ENCODE measurements at regions not wholly inside any gene's neighbourhood (a gene's known extent, or its start where the extent isn't known, plus 50 kb on each side); places are given as distances from the start of the nearest gene placed in this dataset.

DNA sequence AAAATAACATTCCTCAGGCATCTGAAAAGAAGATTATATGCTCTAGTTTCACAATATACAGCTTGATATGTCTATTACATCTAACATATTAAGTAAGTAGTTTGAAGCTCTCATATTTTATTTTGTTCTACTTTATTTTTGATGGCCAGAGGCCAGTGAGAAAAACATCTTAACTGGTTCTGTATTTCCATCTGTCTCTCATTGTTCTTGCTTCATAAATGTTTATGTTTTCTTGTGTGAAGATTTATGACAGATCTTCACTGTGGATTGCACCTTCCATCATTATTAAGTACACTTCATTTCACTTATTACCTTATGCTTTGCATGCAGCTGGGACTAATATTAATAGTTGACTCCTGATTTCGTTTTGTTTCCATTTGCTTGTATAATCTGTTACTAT is 511.2 kb downstream of the TSN start:
- no peaks in the 10 kb centered on the region for H3K36me3 ChIP-seq (ENCODE audit: control insufficient read depth, insufficient read depth, low read length)
- H3K27ac ChIP-seq (ENCODE audit: insufficient read depth, low read depth, low read length, poor library complexity, severe bottlenecking): no peak overlapping the region
- H3K27me3 ChIP-seq (ENCODE audit: control insufficient read depth, insufficient read depth, low read length, poor library complexity, severe bottlenecking): no peaks in the 10 kb centered on the region
- H3K4me1 ChIP-seq (ENCODE audit: control insufficient read depth, insufficient read depth, low read length): no peaks in the 10 kb centered on the region
- H3K4me3 ChIP-seq (ENCODE audit: insufficient read depth, low read depth, low read length): no peak overlapping the region
- WGBS, 2 experiments: 83% methylated on average over 1 of the region's 1 CpG; no CpG with 5 or more reads in 1 of the 2 experiments
- no peaks in the 10 kb centered on the region for H3K9me3 ChIP-seq (ENCODE audit: control insufficient read depth, low read length)

DNA sequence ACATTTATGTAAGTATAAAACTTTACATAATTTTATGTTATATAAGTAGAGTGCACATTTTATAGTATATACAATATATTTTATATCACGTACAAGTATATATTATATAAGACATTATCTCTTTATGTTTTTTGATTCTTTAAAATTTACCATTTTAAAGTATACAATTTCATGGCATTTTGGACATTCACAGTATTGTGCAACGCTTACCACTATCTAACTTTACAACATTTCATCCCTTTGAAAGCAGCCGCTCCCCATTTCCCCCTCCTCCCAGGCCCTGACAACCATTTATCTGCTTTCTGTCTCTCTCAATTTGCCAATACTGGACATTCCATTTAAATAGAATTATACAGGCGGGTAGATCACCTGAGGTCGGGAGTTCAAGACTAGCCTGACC is 512.5 kb downstream of the TSN start:
- 91 to 94% methylated on average over 4 of the region's 5 CpGs for WGBS, 2 experiments
- H3K4me3 ChIP-seq (ENCODE audit: insufficient read depth, low read depth, low read length): no peak overlapping the region
- no peaks in the 10 kb centered on the region for H3K9me3 ChIP-seq (ENCODE audit: control insufficient read depth, low read length)
- no peaks in the 10 kb centered on the region for H3K36me3 ChIP-seq (ENCODE audit: control insufficient read depth, insufficient read depth, low read length)
- H3K27ac ChIP-seq (ENCODE audit: insufficient read depth, low read depth, low read length, poor library complexity, severe bottlenecking): no peak overlapping the region
- no peaks in the 10 kb centered on the region for H3K4me1 ChIP-seq (ENCODE audit: control insufficient read depth, insufficient read depth, low read length)
- no peaks in the 10 kb centered on the region for H3K27me3 ChIP-seq (ENCODE audit: control insufficient read depth, insufficient read depth, low read length, poor library complexity, severe bottlenecking)

DNA sequence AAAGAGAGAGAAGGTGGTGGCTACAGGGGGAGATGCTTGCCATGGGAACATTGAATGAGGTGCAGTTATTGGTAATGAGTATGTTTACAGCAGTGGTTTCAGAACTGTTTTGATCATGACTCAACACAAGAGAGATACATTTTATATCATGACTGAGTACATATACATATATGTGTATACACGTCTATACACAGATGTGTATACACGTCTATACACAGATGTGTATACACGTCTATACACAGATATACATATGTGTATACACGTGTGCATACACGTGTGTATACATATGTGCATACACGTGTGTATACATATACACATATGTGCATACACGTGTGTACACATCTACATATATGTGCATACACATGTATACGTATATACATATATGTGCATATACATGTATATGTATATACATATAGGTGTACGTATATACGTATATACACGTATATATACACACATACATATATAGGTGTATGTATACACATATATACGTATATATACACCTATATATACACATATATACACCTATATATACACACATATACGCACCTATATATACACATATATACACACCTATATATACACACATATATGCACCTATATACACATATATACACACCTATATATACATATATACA is 518.5 kb downstream of the TSN start:
- no peaks in the 10 kb centered on the region for H3K4me1 ChIP-seq (ENCODE audit: control insufficient read depth, insufficient read depth, low read length)
- no peaks in the 10 kb centered on the region for H3K27me3 ChIP-seq (ENCODE audit: control insufficient read depth, insufficient read depth, low read length, poor library complexity, severe bottlenecking)
- H3K9me3 ChIP-seq (ENCODE audit: control insufficient read depth, low read length): no peaks in the 10 kb centered on the region
- H3K27ac ChIP-seq (ENCODE audit: insufficient read depth, low read depth, low read length, poor library complexity, severe bottlenecking): no peak overlapping the region
- H3K36me3 ChIP-seq (ENCODE audit: control insufficient read depth, insufficient read depth, low read length): no peaks in the 10 kb centered on the region
- 96 to 98% methylated on average over 3 to 4 of the region's 13 CpGs for WGBS, 2 experiments
- no peak overlapping the region for H3K4me3 ChIP-seq (ENCODE audit: insufficient read depth, low read depth, low read length)

DNA sequence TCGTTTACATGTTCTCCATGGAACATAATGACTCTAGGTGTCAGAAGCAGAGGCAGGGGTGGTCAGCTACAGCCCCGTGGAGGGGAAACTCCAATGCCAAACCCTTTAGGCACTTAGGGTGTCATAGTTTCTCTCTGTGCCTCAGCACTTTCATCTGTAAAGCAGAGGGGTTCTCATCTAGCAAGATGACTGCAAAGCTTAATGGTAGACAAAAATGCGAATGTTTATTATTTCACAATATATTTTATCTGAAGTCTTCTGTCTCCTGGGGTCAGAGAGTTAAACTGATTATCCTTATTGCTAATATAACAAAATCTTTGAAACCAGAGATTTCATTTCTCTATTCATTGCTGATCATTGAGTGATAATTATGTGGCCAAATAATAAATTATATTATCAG is 522.5 kb downstream of the TSN start:
- WGBS, 2 experiments: 90 to 92% methylated on average over 2 to 3 of the region's 3 CpGs
- H3K9me3 ChIP-seq (ENCODE audit: control insufficient read depth, low read length): no peaks in the 10 kb centered on the region
- H3K4me1 ChIP-seq (ENCODE audit: control insufficient read depth, insufficient read depth, low read length): no peaks in the 10 kb centered on the region
- H3K36me3 ChIP-seq (ENCODE audit: control insufficient read depth, insufficient read depth, low read length): no peaks in the 10 kb centered on the region
- no peak overlapping the region for H3K27ac ChIP-seq (ENCODE audit: insufficient read depth, low read depth, low read length, poor library complexity, severe bottlenecking)
- H3K27me3 ChIP-seq (ENCODE audit: control insufficient read depth, insufficient read depth, low read length, poor library complexity, severe bottlenecking): no peaks in the 10 kb centered on the region
- no peak overlapping the region for H3K4me3 ChIP-seq (ENCODE audit: insufficient read depth, low read depth, low read length)

DNA sequence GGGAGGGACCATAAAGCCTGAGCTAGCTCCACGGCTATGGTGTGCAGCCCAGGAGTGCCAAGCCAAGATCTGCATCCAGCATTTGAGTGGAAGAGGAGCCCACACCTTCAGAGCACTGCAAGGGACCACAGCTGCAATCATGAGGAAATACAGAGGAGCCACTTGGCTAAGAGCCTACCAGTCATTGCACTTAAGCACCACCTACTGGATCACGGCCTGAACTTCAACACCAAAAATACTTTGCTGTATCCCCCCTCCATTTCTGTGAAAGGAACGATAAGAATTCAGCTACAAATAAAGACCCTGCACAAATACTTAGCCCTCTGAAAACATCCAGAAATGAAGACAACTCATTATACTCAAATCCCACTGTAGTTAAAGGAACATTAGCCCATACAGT is 545.3 kb downstream of the TSN start:
- H3K4me3 ChIP-seq (ENCODE audit: insufficient read depth, low read depth, low read length): no peak overlapping the region
- peaks cover 3% of the 10 kb centered on the region for H3K9me3 ChIP-seq (ENCODE audit: control insufficient read depth, low read length)
- 73 to 75% methylated on average over 3 of the region's 3 CpGs for WGBS, 2 experiments
- no peaks in the 10 kb centered on the region for H3K4me1 ChIP-seq (ENCODE audit: control insufficient read depth, insufficient read depth, low read length)
- H3K27ac ChIP-seq (ENCODE audit: insufficient read depth, low read depth, low read length, poor library complexity, severe bottlenecking): no peak overlapping the region
- peaks cover 3% of the 10 kb centered on the region for H3K36me3 ChIP-seq (ENCODE audit: control insufficient read depth, insufficient read depth, low read length)
- H3K27me3 ChIP-seq (ENCODE audit: control insufficient read depth, insufficient read depth, low read length, poor library complexity, severe bottlenecking): no peaks in the 10 kb centered on the region

DNA sequence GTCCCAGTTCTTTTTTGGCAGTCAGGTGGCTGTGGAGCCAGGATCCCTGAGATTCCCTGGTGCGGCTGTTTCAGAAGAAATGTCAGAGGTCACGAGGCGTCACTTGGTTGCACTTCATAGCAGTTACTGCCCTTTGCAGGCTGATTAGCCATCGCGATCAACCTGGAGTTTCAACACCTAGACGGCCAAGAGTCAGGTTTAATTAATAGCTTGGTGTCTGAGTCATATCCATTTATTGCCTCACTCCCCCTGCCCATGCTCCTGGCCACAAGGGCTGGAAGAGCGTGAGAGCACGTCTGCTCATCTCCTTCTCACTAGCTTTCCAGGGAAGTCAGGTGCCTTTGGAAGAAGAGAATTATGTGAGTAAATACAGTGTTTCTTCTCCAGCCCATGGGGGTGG is 552.3 kb downstream of the TSN start:
- Histone ChIP-seq H3K4me1 (ENCODE audit: control insufficient read depth, insufficient read depth, low read length) (no peaks in the 10 kb centered on the region), H3K36me3 (ENCODE audit: control insufficient read depth, insufficient read depth, low read length) (no peaks in the 10 kb centered on the region), H3K27ac (ENCODE audit: insufficient read depth, low read depth, low read length, poor library complexity, severe bottlenecking) (no peak overlapping the region), H3K4me3 (ENCODE audit: insufficient read depth, low read depth, low read length) (no peak overlapping the region), H3K9me3 (ENCODE audit: control insufficient read depth, low read length) (no peaks in the 10 kb centered on the region), H3K27me3 (ENCODE audit: control insufficient read depth, insufficient read depth, low read length, poor library complexity, severe bottlenecking) (no peaks in the 10 kb centered on the region)
- WGBS, 2 experiments: 85 to 86% methylated on average over 8 of the region's 8 CpGs

DNA sequence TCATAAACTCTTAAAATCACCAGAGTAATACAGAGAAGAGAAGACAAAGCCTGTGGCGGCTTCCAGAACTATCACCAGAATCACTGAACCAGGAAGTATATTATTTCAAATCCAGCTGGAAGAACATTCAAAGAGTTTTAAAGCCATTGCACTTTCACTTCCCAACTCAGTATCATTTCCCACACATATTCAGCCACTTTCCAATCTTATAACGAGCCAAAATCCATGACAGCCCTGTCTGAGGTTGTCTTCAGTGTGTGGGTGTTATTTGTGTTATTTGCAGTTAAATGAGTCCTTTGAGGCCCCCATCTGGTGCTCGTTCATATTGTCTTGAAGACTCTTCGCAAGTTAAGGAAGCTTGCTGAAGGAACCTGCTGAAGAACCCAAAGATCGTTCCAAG is 559.9 kb downstream of the TSN start:
- no peaks in the 10 kb centered on the region for H3K27me3 ChIP-seq (ENCODE audit: control insufficient read depth, insufficient read depth, low read length, poor library complexity, severe bottlenecking)
- H3K36me3 ChIP-seq (ENCODE audit: control insufficient read depth, insufficient read depth, low read length): no peaks in the 10 kb centered on the region
- H3K27ac ChIP-seq (ENCODE audit: insufficient read depth, low read depth, low read length, poor library complexity, severe bottlenecking): no peak overlapping the region
- no peaks in the 10 kb centered on the region for H3K9me3 ChIP-seq (ENCODE audit: control insufficient read depth, low read length)
- H3K4me3 ChIP-seq (ENCODE audit: insufficient read depth, low read depth, low read length): no peak overlapping the region
- H3K4me1 ChIP-seq (ENCODE audit: control insufficient read depth, insufficient read depth, low read length): no peaks in the 10 kb centered on the region
- 84 to 89% methylated on average over 5 of the region's 5 CpGs for WGBS, 2 experiments

DNA sequence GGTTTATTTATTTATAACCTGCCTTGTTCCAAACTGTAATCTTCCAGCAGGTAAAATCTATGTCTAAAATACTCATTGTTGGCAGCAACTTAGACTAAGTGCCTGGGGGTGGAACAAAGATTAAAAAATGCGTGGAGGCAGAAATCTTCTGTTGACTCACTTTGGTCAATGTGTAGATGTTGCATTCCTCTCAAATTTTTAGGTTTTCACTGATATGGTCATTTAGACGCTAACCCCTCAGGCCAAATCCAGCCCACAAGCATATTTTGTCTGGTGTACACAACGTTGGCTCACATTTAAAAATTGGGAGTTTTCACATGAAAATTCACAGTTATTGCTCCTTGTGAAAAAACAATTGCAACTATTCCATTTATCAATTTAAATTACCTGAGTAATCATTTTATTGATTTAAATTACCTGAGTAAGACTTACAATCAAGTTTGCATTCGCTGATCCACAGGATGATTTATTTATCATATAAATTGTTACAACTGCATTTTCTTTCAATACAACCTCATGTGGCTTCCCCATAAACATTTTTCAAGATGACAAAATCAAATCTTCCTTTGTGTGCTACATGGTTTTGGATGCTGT is 564.2 kb downstream of the TSN start:
- H3K27me3 ChIP-seq (ENCODE audit: control insufficient read depth, insufficient read depth, low read length, poor library complexity, severe bottlenecking): no peaks in the 10 kb centered on the region
- no peaks in the 10 kb centered on the region for H3K36me3 ChIP-seq (ENCODE audit: control insufficient read depth, insufficient read depth, low read length)
- H3K9me3 ChIP-seq (ENCODE audit: control insufficient read depth, low read length): no peaks in the 10 kb centered on the region
- 90 to 98% methylated on average over 3 to 4 of the region's 4 CpGs for WGBS, 2 experiments
- H3K27ac ChIP-seq (ENCODE audit: insufficient read depth, low read depth, low read length, poor library complexity, severe bottlenecking): no peak overlapping the region
- no peak overlapping the region for H3K4me3 ChIP-seq (ENCODE audit: insufficient read depth, low read depth, low read length)
- H3K4me1 ChIP-seq (ENCODE audit: control insufficient read depth, insufficient read depth, low read length): no peaks in the 10 kb centered on the region

DNA sequence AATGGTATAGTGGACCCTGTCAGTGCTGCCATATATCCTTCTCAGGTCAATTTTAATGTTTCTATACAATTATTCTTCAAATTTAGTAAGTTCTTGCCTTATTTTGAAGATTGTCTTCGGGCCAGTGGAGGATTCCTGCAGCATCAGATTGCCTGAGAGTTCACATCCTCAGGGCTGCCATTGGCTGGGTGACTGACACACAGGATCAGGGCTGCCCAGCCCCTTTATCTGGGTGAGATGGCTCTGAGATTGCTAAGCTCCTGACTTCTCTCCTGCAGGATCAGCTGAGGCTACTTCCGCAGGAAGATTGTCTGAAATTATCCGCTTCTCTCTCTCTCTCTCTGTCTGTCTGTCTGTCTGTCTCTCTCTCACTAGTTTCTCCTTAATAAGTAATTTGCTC is 567.4 kb downstream of the TSN start:
- no peak overlapping the region for H3K27ac ChIP-seq (ENCODE audit: insufficient read depth, low read depth, low read length, poor library complexity, severe bottlenecking)
- no peaks in the 10 kb centered on the region for H3K27me3 ChIP-seq (ENCODE audit: control insufficient read depth, insufficient read depth, low read length, poor library complexity, severe bottlenecking)
- no peaks in the 10 kb centered on the region for H3K9me3 ChIP-seq (ENCODE audit: control insufficient read depth, low read length)
- no peaks in the 10 kb centered on the region for H3K36me3 ChIP-seq (ENCODE audit: control insufficient read depth, insufficient read depth, low read length)
- H3K4me3 ChIP-seq (ENCODE audit: insufficient read depth, low read depth, low read length): no peak overlapping the region
- no peaks in the 10 kb centered on the region for H3K4me1 ChIP-seq (ENCODE audit: control insufficient read depth, insufficient read depth, low read length)
- WGBS, 2 experiments: 75 to 85% methylated on average over 3 of the region's 3 CpGs

DNA sequence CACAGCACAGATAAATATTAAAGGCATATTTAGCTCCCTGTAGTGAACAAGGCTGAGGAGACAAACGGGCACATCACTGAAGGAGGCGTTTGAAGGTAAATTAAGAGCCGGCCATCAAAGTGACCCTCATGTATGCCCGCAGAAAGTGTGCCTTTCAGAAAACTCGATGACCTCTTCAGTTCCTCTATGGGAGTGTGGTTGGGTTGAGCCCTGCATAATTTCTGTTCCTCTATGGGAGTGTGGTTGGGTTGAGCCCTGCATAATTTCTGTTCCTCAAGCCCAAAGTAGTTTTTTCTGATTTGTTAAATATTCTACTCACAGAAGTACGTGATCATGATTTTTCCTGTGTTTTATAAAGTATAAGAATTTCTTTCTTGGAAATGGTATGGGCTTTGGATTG is 568.5 kb downstream of the TSN start:
- Histone ChIP-seq H3K4me1 (ENCODE audit: control insufficient read depth, insufficient read depth, low read length) (no peaks in the 10 kb centered on the region), H3K4me3 (ENCODE audit: insufficient read depth, low read depth, low read length) (no peak overlapping the region), H3K36me3 (ENCODE audit: control insufficient read depth, insufficient read depth, low read length) (no peaks in the 10 kb centered on the region), H3K27me3 (ENCODE audit: control insufficient read depth, insufficient read depth, low read length, poor library complexity, severe bottlenecking) (no peaks in the 10 kb centered on the region), H3K27ac (ENCODE audit: insufficient read depth, low read depth, low read length, poor library complexity, severe bottlenecking) (no peak overlapping the region), H3K9me3 (ENCODE audit: control insufficient read depth, low read length) (no peaks in the 10 kb centered on the region)
- 95 to 97% methylated on average over 5 to 6 of the region's 6 CpGs for WGBS, 2 experiments

All from ectodermal cell (in vitro differentiated cells).